Smooth muscle cell (in vitro differentiated cells): ENCODE measurements at regions not wholly inside any gene's neighbourhood (a gene's known extent, or its start where the extent isn't known, plus 50 kb on each side); places are given as distances from the start of the nearest gene placed in this dataset.
"Not testable (repeated sequence)": the region's sequence is repeated elsewhere in the genome, so short reads cannot be mapped to it uniquely, and the experiment has no call there.

Experiments used
- DNase-seq: peaks from one replicate; lab custom pipeline; 2025; ENCODE audit not compliant: unreplicated experiment; lab: John Stamatoyannopoulos, UW
- H2AFZ ChIP-seq: fragments of 200-600 bp; sonication (generic); 2 replicates; pipeline ENCODE4 v1.6.0; 2016; ENCODE audit warnings: antibody characterized with exemption, low read depth, mild to moderate bottlenecking
- H3F3A ChIP-seq: fragments of 200-600 bp; sonication (generic); 2 replicates; pipeline ENCODE4 v1.6.0; 2017; ENCODE audit warnings: antibody characterized with exemption, low read depth
- H3K27ac ChIP-seq: fragments of 200-600 bp; sonication (generic); 2 replicates; pipeline ENCODE4 v1.5.1; 2016; ENCODE audit warnings: low read depth, mild to moderate bottlenecking
- H3K27me3 ChIP-seq: fragments of 200-600 bp; sonication (generic); 2 replicates; pipeline ENCODE4 v1.6.1; 2016; ENCODE audit warnings: low read depth, mild to moderate bottlenecking
- H3K36me3 ChIP-seq: fragments of 200-600 bp; sonication (generic); 2 replicates; pipeline ENCODE4 v1.5.1; 2016; ENCODE audit warnings: low read depth
- H3K4me1 ChIP-seq: fragments of 200-600 bp; sonication (generic); 2 replicates; pipeline ENCODE4 v1.5.1; 2016; ENCODE audit warnings: low read depth
- H3K4me2 ChIP-seq: fragments of 200-600 bp; sonication (generic); 2 replicates; pipeline ENCODE4 v1.6.0; 2016; ENCODE audit warnings: mild to moderate bottlenecking
- H3K4me3 ChIP-seq: fragments of 200-600 bp; sonication (generic); 2 replicates; pipeline ENCODE4 v1.5.1; 2016; ENCODE audit warnings: mild to moderate bottlenecking
- H3K79me2 ChIP-seq: fragments of 200-600 bp; sonication (generic); 2 replicates; pipeline ENCODE4 v1.6.0; 2016; ENCODE audit warnings: low read depth, mild to moderate bottlenecking
- H3K9ac ChIP-seq: fragments of 200-600 bp; sonication (generic); 2 replicates; pipeline ENCODE4 v1.6.0; 2016; ENCODE audit warnings: low read depth
- H3K9me3 ChIP-seq: fragments of 200-600 bp; sonication (generic); replicated peaks from 2 replicates; pipeline ENCODE4 v1.5.1; 2016; ENCODE audit warnings: low read depth
- H4K20me1 ChIP-seq: fragments of 200-600 bp; sonication (generic); 2 replicates; pipeline ENCODE4 v1.6.0; 2016; ENCODE audit warnings: low read depth
- WGBS: methylation state at CpG from one replicate; pipeline ENCODE4 v1.1.7; 2016; ENCODE audit warnings: low lambda C conversion rate; 5-methylcytosine and 5-hydroxymethylcytosine counted together
- TF ChIP-seq, protein P1 (sequence below): fragments of 200-600 bp; sonication (generic); IDR thresholded peaks from 2 replicates; pipeline ENCODE4 v1.5.1; 2017; ENCODE audit warnings: borderline replicate concordance, mild to moderate bottlenecking, antibody characterized with exemption; ENCODE audit not compliant: insufficient read depth, poor library complexity, severe bottlenecking

DNA sequence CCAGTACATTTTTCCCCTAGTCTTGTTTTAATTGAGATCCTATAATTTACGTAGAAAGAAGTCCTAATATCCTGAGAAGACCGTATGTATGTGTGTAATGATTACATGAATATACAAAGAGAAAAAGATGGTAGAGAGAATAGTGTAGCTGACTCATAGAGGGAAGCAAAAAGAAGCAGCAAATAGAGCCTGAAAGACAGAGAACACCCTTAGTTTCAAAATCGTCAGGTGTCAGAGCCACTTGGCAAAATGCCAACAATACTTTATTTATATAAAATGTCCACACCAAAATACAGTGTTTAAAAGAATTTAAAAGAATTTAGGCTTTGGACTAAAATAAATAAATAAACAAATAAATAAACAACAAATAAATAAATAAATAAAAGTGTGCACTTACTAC, 1414.1 kb upstream of the EYS start:
- H3K4me2 ChIP-seq = no peak overlapping the region
- no peak for DNase-seq
- no peaks in the 10 kb centered on the region for H3K9me3 ChIP-seq
- TF ChIP-seq, protein P1, sequence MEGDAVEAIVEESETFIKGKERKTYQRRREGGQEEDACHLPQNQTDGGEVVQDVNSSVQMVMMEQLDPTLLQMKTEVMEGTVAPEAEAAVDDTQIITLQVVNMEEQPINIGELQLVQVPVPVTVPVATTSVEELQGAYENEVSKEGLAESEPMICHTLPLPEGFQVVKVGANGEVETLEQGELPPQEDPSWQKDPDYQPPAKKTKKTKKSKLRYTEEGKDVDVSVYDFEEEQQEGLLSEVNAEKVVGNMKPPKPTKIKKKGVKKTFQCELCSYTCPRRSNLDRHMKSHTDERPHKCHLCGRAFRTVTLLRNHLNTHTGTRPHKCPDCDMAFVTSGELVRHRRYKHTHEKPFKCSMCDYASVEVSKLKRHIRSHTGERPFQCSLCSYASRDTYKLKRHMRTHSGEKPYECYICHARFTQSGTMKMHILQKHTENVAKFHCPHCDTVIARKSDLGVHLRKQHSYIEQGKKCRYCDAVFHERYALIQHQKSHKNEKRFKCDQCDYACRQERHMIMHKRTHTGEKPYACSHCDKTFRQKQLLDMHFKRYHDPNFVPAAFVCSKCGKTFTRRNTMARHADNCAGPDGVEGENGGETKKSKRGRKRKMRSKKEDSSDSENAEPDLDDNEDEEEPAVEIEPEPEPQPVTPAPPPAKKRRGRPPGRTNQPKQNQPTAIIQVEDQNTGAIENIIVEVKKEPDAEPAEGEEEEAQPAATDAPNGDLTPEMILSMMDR = no peak
- 84% methylated on average over 3 of the region's 3 CpGs for WGBS
- H3K79me2 ChIP-seq = no peaks in the 10 kb centered on the region
- H3F3A ChIP-seq = no peaks in the 10 kb centered on the region
- no peak overlapping the region for H3K9ac ChIP-seq
- no peak overlapping the region for H3K4me3 ChIP-seq
- no peaks in the 10 kb centered on the region for H3K36me3 ChIP-seq
- H2AFZ ChIP-seq = no peak overlapping the region
- no peak overlapping the region for H3K27ac ChIP-seq
- H3K4me1 ChIP-seq = no peaks in the 10 kb centered on the region
- no peaks in the 10 kb centered on the region for H3K27me3 ChIP-seq
- H4K20me1 ChIP-seq = no peaks in the 10 kb centered on the region

- TF ChIP-seq, protein P1 = no peak
- Histone ChIP-seq H3K9ac (no peak overlapping the region), H3K79me2 (no peaks in the 10 kb centered on the region), H3K4me2 (no peak overlapping the region), H2AFZ (no peak overlapping the region), H3K4me1 (no peaks in the 10 kb centered on the region), H3K27ac (no peak overlapping the region), H3K9me3 (no peaks in the 10 kb centered on the region), H3F3A (no peaks in the 10 kb centered on the region), H3K27me3 (no peaks in the 10 kb centered on the region), H3K4me3 (no peak overlapping the region), H4K20me1 (no peaks in the 10 kb centered on the region), H3K36me3 (no peaks in the 10 kb centered on the region)
- DNase-seq = no peak
- WGBS = 65% methylated on average over 5 of the region's 5 CpGs
Observed at GRCh38 chr6:67112120-67112519, 1405.1 kb upstream of the EYS start.

- no peaks in the 10 kb centered on the region for H3K4me1 ChIP-seq
- no peak overlapping the region for H3K4me3 ChIP-seq
- no peaks in the 10 kb centered on the region for H3K27me3 ChIP-seq
- no peaks in the 10 kb centered on the region for H4K20me1 ChIP-seq
- H3K9me3 ChIP-seq = no peaks in the 10 kb centered on the region
- H3K9ac ChIP-seq = no peak overlapping the region
- H3F3A ChIP-seq = no peaks in the 10 kb centered on the region
- no peaks in the 10 kb centered on the region for H3K36me3 ChIP-seq
- H2AFZ ChIP-seq = no peak overlapping the region
- 79% methylated on average over 1 of the region's 1 CpG for WGBS
- no peak overlapping the region for H3K4me2 ChIP-seq
- H3K79me2 ChIP-seq = no peaks in the 10 kb centered on the region
- no peak for DNase-seq
- TF ChIP-seq, protein P1 = no peak
- H3K27ac ChIP-seq = no peak overlapping the region
Observed at GRCh38 chr6:67102743-67103142, 1395.7 kb upstream of the EYS start.

GRCh38 chr6:67095618-67096226, 1388.7 kb upstream of the EYS start:
- H3K27ac ChIP-seq, H3F3A ChIP-seq, DNase-seq, H3K9ac ChIP-seq, H3K9me3 ChIP-seq, H3K4me2 ChIP-seq, H3K36me3 ChIP-seq, H4K20me1 ChIP-seq, H2AFZ ChIP-seq, H3K27me3 ChIP-seq, H3K4me3 ChIP-seq, H3K79me2 ChIP-seq, H3K4me1 ChIP-seq: not testable (repeated sequence)
- WGBS = 94% methylated on average over 11 of the region's 11 CpGs
